Keratinocyte (primary cell): ENCODE measurements at regions not wholly inside any gene's neighbourhood (a gene's known extent, or its start where the extent isn't known, plus 50 kb on each side); places are given as distances from the start of the nearest gene placed in this dataset.

ENCODE experiments used
- CTCF ChIP-seq, 3 experiments: IDR thresholded peaks in 1 of 3; conservative IDR thresholded peaks in 1 of 3; optimal IDR thresholded peaks in 1 of 3; 2 replicates in 2 of 3; 3 replicates in 1 of 3; pipeline versions ENCODE3 to v1.5.1; 2011; ENCODE audit warnings: low read length in 3 of 3, mild to moderate bottlenecking in 3 of 3, moderate library complexity in 2 of 3, control low read depth in 1 of 3, inconsistent platforms in 1 of 3; ENCODE audit not compliant: insufficient read depth in 2 of 3; ENCODE audit errors: extremely low read depth in 1 of 3
- EZH2 ChIP-seq: IDR thresholded peaks from one replicate; pipeline ENCODE4 v1.6.1; 2012; ENCODE audit warnings: inconsistent platforms, mild to moderate bottlenecking, low read length, moderate library complexity

- TF ChIP-seq CTCF (optimal IDR thresholded peaks at IDR 0.05 in 1 of 3, IDR thresholded peaks at IDR 0.05 in 1 of 3, conservative IDR thresholded peaks at IDR 0.05 in 1 of 3; ENCODE audit: extremely low read depth in 1 of 3, insufficient read depth in 2 of 3, low read length in 3 of 3) (no peak), EZH2 (no peak)
Observed at GRCh38 chrX:65925592-65925991, 114.3 kb downstream of the VSIG4 start.
